GM19023 (cell line): ENCODE measurements at regions not wholly inside any gene's neighbourhood (a gene's known extent, or its start where the extent isn't known, plus 50 kb on each side); places are given as distances from the start of the nearest gene placed in this dataset.

Experiments used
- ATAC-seq: cut with Tn5 transposase; IDR thresholded peaks from one replicate; pipeline ENCODE4 v1.9.1; 2021; ENCODE audit warnings: mild to moderate bottlenecking, moderate library complexity; ENCODE audit not compliant: unreplicated experiment

DNA sequence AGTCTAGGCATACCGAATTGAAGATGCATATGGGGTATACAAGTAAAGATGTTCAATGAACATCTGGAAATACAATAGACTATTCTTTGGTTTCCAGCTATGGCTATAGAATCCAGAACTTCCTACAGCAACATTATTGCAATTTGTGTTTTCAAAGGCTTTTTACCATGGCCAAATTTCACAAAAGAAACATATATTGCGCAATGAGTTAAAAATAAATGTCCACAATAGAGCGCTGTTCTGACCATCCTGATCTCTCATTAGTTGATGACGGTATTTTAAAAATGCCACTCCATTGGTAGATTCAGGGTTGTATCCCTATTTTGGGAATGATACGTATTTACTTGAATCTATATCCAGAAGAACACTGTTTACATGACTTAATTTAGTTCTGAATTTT is 139.2 kb downstream of the LINC00632 start:
- no peak for ATAC-seq

DNA sequence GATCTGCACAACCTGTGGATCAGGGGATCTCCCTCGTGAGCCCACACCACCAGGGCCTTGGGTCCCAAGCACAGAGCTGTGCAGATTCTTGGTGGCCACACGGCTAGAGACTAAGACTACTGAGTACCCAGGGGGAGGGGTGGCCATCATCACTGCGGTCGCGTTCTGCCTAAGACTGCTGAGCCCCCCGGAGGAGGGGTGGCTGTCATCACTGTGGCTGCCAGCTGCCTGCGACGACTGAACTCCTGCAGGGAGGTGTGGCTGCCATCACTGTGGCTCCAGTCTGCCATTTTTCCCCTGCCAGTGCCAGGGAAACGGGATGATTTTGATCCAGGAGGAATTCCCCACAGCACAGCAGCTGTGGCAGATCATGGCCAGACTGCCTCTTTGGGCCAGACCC is 141.7 kb upstream of the SPANXB1 start:
- no peak for ATAC-seq

DNA sequence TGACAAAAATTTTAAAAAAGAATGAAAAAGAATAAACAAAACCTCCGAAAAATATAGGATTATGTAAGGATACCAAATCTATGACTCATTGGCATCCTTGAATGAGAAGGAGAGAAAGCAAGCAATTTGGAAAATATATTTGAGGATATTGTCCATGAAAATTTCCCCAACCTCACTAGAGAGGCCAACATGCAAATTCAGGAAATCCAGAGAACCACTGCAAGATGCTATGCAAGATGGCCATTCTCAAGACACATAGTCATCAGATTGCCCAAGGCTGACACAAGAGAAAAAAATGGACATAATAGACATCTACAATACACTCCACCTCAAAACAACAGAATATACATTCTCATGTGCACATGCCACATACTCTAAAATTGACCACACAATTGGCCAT is 135.9 kb upstream of the SPANXB1 start:
- ATAC-seq: no peak

DNA sequence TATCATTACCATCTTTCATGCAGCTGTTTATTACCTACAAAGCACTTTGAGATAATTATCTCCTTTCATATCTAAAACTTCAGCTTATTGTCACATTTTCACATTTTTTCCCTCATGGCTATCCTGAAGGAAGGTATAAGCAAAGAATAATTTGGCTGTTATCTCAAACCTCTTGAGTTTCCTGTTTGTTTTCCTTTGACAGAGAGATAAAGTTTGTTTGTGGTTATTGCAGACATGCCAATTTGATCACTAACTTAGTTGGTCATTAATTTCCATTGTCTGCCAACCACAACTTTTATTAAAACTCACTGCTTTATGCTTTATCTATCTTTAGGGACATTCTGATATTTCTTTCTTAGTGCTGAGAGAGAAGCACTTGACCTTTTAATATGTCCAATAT is 89.8 kb upstream of the SPANXB1 start:
- ATAC-seq: no peak

DNA sequence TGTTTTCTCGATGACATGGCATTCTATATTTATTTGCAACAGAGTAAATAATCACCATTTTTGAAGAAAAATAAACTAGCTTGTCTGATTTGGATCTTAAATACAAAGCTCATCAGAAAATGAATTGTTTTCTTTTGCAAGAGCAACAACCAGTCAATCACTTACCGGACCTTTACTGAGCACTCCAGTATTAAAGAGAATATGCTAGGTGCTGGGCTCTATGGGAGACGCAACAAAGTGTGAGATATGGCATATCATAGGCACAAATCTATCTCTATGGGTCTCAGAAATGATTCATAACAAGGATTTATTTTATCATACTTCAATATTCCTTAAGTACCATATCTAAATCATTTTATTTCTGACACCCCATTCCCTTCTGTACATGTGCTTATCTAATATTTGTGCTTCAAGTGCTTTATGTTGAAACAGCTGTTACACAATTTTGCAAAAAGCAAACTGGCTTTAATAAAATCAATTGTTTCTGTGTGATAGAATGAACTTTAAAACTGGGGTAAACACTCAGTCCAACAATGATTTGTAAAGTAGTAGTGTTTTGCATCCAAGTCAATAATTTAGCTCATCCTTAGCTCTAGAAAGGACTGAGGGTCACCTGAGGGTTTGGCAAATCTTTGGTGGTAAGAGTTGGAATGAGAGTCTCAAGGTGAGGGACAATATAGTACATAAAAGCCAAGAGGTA is 88.4 kb upstream of the SPANXB1 start:
- no peak for ATAC-seq

DNA sequence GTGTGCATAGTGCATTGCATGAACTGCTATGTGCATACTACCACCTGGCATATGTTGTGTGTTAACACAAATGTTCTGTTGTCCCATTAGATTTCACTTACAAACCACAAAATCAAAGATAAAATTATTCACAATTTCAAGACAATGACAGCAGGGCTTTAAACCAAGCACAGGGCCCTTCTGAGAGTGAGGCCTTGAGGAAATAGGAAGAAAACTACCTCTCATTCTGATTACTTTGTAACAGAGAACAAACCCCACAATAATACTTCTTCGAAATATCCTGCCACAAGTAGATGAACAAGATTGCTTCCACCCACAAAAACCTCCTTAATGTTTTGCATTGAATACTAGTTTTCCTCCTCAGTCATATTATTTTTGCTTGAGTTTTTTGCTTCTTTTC is 85.5 kb upstream of the SPANXB1 start:
- no peak for ATAC-seq

DNA sequence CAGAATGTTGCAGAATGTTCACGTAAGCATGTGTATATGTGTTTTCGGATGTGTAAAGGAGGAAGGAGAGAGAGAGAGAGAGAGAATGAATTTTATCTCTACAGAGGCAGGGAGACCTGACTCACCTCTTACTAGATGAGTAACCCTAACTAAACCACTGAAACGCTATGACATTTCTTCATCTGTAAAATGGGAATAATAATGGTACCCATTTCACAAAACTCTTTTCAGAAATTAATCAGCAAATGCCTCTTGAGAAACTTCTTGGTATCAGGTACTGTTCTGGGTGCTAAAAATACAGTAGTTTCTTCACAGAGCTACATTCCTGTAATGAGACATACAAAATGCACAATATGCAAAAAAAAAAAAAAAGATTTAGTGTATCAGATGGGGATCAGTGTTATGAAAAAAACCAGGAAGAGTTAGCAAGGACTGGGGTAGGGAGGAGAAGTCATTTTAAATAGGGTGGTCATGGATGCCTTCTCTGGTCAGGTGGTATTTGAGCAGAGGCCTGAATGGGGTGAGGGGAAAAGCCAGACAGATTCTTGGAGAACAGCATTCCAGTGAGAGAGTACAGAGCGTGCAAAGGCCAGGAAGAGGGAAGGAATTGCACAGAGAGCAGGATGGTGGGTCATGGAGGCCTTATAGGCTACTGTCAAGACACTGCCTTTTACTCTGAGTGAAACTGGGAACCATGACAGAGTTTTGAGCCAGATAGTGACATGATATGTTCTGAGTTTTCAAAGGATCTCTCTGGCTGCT is 84.9 kb upstream of the SPANXB1 start:
- ATAC-seq: no peak

DNA sequence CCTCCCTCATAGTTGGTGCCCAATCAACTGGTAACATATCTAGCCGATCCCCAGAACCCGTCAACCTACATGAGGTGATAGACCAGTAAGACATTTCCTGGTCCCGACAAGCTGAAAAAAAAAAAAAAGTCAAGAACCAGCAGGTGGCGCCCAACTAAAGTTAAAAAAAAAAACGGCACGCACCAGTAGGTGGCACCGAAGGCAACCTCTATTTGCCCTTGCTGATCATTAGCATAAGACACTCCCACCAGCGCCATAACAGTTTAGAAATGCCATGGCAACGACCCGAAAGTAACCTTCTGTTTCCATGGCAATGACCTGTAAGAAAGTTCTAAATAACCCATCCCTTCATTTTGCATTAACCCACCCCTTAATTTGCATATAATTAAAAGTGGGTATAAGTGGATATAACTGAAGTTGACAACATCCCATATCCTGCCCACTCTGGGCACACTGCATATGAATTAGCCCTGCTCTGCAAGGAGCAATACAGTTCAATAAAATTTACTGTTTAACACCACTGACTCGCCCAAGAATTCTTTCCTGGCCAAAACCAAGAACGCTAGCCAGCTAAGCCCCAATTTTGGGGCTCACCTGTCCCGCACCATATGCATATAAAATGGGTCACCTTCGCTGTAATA is 83.9 kb upstream of the SPANXB1 start:
- ATAC-seq: peak; percentile 84

DNA sequence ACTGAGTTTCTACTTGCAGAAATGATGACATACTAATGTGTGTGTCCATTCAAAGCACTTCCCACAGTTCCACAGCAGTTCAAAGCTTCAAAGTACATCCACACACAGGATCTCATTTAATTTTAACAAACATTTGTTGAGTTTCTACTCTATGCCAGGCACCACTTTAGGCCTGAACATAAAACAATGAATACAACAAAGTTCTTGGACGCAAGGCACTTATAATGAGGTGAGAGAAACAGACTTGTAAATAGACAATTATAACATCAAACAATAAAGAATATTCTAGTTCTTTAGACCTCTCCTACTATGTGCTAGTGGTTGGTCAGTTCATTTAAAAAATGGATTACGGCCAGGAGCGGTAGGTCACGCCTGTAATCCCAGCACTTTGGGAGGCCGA is 82.0 kb upstream of the SPANXB1 start:
- ATAC-seq: no peak

DNA sequence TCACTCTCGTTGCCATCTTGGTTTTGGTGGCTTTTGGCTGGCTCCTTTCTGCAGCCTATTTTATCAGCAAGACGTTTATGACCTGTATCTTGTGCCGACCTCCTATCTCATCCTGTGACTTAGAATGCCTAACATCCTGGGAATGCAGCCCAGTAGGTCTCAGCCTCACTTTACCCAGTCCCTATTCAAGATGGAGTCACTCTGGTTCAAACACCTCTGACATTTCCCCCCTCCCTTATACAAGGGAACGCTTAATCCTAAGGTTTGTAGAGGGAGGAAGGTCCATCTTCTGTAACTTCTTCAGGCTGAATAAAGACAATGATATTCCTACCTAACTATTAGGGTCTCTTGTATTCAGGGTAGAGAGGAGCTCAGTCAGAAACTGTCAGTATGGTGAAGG is 79.3 kb upstream of the SPANXB1 start:
- no peak for ATAC-seq

DNA sequence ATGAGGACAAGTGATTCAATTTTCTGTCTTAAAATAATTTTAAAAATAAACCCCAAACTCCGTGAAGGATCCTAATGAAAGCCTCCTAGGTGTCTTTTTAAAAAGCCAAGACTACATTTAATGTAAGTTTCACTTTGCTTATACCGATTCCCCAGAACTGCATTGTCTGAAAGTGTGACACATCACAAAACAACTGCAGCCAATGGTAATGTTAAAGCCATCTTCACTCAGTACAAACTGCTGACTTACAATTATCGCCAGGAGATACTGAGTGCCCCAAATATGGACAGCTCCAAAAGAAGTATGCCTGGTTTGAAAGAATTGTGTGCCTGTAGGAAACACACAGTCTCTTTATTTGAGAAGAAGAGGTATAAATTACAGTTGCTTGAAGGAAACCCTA is 73.7 kb upstream of the SPANXB1 start:
- ATAC-seq: no peak

DNA sequence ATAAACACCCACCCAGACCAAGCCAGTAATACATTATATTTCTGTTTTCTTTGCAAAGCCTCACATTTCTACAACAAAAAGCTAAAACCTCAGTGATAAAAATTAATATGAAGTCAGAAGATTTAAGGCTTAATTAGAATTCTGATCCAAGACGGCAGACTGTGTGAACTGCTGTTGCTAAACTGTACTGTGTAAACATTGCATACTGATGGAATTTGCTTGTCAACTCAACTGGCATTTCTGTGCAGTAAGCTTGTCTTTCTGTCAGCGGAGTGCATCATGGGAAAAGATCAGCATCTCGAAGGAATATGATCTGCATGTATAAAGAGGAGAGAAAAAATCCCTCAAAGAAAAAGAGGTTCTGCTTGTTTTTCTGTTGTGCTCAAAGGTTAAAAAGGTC is 69.4 kb upstream of the SPANXB1 start:
- no peak for ATAC-seq

DNA sequence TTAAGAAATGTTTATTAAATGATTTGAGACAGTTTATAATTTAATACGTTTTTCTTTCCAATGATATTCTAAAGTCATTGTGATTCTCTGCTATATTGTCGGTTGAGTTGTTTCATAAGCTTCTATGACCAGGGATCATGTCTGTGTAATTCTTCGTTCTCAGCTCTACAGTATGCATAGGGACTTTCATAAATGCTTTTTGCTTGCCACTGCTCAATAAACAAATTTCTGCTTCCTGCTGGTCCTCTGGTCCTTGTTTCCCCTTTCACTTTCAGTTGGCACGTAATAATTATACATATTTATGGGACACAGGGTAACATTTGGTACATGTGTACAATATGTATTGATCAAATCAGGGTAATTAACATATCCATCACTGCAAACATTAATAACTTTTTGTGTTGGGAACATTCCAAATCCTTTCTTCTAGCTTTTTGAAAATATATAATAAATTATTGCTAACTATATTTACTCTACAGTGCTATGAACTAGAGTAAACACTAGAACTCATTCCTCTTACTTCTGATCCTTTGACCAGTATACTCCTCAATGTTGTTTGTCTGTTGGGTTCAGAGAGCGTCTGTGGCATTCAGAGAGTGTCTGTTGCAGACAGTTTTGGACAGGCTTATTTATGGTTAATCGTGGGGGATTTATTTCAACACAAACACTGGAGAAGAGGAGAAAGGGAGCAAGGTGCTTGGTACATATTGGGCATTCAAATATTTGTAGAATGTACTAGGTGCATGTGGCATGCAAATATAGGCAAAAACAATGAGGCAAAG is 68.3 kb upstream of the SPANXB1 start:
- no peak for ATAC-seq

DNA sequence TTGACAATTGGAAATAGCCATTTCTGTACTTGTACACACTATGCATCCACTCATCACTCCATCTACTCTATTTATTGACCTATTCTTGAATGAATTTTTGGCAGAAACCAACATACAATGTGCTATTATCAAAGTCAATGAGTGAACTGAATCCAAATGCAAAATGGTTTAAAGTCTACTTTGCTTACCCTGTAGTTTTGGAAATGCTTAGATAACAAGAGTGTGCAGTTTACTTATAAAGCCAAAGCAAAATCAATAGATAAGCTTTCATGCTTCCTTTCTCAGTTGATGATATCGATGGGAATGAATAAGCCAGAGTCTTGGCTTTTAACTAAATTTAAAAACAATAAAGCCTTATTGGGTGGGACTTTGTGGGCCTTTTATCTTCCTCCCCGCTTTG is 58.9 kb upstream of the SPANXB1 start:
- ATAC-seq: no peak

DNA sequence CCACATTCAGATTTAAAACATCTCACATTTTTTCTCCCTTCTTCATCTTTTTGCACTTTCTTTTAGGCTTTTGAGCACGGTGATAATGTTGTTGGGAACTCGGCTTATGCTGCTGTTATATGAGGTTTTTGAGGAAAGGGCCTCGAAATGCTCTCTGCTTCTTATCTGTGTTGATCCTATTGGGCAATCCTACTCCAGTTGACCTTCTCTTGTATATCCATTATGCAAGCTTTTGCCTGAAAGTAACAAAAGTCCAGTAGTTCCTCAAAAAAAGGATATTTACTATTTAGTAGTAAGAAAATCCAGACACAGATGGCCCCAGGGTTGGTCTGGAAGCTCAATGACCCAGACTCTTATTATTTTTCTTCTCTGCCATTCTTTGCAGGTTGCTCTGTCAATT is 57.7 kb upstream of the SPANXB1 start:
- no peak for ATAC-seq

DNA sequence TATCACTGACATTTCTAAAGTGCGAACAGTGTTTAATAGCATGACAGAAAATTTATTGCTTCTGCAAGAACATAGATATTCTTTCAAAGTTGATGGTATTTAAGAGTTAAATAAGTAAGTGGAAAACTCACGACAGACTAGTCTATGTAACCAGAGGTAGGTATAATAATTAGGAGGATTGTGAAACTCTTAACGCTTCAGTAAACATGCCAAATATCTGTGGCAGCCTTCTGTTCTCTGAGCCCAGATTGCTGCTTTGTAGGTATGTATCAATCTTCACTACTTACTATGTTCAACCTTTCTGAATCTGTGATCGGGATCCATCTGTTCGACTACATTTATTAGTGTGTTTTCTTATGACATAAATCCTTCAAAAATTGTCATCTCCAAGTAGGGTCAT is 53.6 kb upstream of the SPANXB1 start:
- ATAC-seq: no peak

DNA sequence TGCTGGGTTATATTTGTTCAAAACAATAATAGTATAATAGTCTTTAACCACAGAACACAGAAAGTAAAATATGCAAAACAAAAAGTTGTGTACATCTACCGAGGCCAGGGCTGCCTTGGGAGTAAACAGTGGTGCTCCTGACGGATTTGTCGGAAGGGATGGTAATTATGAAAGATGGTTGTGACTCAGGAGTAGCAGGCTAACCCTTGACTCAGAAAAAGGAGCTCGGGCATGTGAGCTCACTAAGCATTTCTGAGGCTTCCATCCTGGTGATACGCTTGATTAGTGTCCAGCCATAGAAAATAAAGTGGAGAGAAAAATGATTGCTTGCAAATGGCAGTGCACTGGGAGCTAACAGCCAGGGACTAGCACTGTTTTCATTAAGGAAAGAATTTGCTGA is 53.2 kb upstream of the SPANXB1 start:
- no peak for ATAC-seq
